ENCODE measurements at regions not wholly inside any gene's neighbourhood (a gene's known extent, or its start where the extent isn't known, plus 50 kb on each side); places are given as distances from the start of the nearest gene placed in this dataset.

DNA sequence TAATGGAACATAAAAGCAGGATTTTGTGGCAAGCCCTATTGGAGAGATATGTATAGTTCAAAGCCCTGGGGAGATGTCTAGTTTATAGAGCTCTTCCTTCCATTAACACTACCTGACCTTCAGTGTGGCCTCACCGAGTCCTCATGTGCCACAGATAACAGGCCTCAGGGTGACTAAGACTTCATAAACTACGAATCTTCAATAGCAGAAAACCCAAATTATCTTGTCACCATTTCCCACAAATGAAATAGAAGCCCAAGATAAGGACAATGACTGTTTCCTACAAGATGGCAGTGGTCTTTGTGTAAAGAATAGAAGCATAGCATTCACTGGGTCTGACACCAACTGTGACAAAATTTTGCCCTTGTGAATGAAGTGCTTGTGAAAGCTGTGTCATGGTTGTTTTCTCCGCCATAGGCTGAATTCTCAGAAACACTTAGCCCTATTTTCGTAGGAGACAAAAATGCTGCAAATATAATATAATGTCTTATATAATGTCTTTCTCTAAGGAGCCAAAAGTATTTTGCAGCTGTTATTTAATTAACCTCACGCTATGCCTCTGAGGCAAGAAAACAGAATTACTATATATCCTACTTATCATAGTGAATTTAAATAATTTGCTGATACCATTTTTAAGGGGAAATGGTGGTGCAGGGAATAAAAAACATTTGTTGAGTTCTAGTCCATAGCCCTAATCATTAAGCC lies 136.7 kb upstream of the CWC22 start:
- no peak for DNase-seq (ENCODE audit: low read depth)

DNA sequence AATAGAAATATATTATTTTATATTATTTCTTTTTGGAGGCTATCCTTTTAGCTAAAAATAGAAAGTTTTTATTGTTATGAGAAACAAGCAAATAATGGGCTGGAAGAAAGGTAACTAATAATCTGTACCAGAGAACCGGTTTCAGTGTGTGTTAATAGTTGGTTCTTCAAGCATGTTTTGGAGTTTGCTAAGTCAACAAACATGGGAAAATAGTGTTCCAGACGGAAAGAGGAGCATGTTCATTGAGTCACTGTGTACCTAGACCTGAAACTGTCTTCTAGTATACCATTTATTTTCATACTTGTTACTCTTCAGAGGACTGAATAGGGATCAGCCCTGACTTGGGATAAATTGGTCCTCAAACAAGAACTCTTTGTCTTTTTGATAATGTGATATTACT lies 134.5 kb upstream of the CWC22 start:
- no peak for DNase-seq (ENCODE audit: low read depth)

DNA sequence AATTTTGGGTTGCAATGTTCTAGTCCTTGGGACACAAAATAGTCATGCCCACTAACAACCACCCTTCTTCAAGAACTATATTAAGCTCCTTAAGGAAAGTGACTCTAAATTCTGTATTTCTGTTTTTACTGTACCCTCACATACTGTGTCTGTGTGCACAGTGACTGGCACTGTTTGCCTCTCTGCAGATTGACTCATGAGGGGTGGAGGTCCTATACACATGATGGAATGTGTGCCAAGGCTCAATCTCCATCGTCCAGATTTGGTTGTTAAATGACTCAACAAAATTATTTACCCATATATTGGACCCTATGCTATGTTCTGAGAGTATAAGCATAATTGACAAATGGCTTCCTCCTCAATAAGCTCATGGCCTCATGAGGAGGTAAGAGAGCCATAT lies 126.6 kb upstream of the CWC22 start:
- no peak for DNase-seq (ENCODE audit: low read depth)

DNA sequence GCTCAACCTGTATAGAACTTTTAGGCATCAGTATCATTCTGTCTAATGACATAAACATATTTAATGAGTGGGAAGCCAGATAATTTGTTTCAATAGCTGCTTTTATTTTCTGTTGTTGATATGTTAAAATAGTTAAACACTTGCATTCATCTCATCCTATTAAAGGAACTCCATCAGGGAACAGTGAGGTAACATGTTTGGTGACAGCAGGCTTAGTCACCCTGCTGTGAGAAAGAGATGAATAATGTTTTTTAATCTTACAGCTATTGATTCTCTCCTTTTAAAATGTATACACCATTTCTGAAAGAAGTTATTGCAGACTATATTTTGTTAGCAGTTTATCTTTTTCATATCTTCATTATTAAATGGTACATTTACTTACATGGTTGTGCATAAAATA lies 123.3 kb upstream of the CWC22 start:
- DNase-seq (ENCODE audit: low read depth) = no peak

DNA sequence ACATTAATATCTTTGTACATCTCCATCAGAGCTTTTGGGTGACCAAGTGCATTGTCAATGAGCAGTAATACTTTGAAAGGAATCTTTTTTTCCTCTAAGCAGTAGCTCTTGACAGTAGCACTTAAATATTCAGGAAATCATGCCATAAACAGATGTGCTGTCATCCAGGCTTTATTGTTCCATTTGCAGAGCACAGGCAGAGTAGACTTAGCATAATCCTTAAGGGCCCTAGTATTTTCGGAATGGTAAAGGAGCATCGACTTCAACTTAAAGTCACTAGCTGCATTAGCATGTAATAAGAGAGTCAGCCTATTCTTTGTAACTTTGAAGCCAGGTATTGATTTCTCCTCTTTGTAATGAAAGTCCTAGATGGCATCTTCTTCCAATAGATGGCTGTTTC lies 121.8 kb upstream of the CWC22 start:
- no peak for DNase-seq (ENCODE audit: low read depth)

DNA sequence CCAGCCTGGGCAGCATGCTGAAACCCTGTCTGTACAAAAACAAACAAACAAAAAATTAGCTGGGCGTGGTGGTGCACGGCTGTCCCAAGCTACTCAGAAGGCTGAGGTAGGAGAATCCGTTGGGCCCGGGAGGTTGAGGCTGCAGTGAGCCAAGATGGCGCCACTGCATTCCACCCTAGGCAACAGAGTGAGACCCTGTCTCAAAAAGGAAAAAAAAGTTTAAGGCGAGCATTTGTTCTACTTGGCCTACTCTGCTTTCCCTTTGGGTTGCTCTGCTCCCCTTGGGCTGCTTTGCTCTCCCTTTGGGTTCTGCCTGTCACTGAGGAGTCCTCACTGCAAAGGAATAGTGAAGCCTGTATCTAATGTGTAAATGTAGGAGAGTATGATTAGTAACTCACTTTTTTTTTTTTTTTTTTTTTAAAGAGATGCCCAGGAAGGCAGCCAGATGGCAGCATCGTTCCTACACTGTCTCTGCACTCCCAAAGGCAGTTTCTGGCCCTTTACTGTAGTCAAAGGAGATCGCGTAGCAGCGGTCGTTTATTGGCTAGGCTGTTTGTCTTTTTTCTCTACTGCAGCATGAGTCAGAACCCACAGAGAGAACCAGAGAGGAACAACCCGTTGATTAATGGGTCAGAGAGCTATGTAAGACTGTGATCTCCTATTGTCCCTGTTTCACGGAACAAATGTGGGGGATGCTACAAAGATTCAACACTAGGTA lies 118.3 kb upstream of the CWC22 start:
- DNase-seq (ENCODE audit: low read depth) = peak; percentile 94

DNA sequence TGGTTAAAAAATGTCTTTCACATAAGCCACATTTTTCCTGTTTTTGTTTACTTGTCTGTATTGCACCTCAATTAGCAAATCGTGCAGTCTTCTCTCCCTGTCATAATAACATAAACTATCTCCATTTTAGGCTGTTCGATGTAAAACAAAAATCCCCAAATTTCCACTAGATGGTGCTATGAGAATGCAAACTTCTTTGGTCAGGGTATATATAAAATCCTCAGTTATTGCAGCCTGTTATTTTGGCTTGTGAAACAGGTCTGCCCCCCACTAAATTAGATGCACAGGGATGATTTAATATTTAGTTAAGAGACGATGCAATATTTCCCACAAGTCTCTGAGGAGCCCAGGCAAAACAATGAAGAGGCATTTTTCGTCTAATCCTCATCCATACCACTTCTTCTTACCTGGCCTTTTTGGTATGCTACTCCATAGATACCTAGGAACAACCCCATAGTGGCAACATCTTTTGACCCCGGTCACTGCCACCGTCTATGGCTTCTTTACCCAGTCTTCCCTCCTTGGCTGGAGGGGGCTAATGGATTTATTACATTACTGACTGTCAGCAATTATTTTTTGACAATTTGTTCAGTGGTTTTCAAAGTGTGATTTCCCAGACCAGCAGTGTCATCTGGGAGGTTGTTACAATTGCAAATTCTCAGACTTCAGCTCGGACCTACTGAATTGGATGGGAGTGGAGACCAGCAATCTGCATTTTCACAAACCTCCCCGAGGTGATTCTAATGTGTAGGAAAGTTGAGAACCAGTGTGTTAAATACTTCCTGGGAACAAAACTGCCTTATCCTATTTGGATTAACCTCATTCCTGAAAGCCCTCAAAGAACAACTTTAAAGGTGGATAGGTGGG lies 117.4 kb upstream of the CWC22 start:
- peak; percentile 47 for DNase-seq (ENCODE audit: low read depth)

DNA sequence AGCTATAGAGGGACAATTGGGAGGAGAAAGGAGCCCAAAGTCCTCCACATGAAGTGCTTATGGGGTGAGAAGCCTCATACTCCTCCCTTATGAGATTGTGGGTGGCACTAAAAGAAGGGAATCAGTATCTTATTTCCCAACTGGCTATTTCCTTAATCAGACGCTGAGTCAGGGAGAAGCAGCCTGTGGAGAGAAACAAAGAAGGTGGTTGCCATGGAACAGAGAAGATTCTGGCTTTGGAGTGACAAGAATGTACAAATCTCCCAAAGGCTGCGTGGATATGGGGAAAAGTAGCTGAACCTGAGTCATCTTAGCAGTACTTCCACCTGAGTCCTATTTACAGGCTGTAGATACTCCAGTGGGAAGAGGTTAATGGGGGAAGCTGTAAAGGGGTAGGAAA lies 115.8 kb upstream of the CWC22 start:
- DNase-seq (ENCODE audit: low read depth) = no peak

DNA sequence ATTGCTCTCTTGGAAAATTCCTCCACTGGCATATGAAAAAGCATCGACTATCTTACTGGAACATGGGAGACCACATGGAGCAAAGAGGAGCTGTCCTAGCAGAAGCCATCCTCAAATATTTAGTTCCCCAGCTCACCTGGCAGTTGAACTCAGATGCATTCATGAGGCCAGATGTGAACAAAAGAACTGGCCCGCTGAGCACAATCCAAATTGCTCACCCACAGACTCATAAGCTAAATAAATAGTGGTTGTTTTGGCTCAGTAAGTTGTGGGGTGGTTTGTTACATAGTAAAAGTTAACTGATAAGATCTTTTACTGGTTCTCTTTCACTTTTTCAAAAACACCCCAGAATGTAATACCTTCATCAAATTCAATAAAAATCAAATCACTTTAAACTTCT lies 108.6 kb upstream of the CWC22 start:
- no peak for DNase-seq (ENCODE audit: low read depth)

DNA sequence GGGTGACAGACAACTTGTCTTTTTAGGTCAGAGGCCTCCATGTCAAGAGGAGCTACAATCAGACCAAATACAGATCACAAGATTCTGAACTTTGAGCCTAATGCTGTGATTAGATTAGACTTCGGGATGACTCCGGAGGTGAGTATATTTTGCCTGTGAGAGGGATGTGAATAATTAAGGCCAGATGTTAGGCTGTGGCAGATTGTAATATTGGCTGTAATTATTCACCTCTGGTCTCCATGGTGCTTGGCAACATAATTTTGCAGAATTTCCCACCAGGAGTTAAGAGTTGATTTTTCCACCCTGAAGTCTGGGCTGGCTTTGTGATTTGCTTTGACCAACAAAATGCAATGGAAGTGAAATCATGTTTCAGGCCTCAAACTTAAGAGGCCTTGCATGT lies 108.2 kb upstream of the CWC22 start:
- DNase-seq (ENCODE audit: low read depth) = no peak

DNA sequence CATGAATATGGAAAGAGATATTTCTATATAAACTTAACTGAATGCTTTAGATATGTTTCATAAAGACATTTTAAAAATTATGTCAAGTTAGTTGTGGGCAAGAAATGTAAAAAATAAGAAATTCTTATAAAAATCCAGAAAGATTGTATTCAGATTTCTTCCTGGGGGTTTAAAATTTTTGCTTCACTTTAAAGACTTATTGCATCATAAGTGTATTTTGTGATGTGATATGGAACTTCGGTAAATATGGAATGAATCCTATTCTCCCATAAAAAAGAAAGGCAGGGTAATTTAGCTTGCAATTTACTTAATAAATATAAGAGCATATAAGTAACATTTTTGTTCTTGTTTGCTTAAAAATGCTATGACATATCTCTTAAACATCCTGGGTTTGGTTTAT lies 104.8 kb upstream of the CWC22 start:
- DNase-seq (ENCODE audit: low read depth) = no peak

DNA sequence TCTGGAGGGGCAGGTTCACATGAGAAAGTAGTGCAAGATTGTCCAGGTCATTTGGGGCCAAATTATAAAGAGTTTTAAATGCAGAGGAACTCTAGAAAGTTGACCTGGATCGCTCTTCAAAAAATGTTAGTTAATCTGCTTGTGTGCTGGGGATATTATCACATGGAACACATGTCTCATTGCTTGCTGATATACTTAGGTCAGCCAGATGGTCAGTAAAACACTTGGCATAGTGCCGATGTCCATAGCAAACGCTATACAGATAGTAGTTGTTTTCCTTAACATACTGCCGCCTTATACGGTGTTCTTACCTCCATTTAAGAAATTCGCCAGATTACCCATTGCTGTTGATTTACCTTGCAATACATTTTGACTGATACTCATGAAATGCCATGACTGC lies 103.4 kb upstream of the CWC22 start:
- DNase-seq (ENCODE audit: low read depth) = no peak

DNA sequence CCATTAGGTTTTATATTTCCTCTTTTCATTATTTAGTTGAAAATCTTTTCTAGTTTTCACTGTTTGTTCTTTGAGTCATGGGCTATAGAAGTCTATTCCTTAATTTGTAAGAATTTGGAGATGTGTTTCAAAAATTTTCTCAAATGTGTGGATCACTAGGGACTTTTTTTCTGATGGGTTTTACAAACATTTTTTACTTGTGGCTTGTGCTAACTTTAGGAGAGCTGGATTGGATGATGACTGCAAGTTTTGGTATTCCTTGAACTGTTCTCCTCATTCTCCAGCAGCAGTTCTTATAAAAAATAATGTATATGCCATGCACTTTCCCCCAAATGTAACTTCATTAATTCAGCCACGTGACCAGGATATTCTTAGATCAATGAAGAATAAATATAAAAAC lies 94.7 kb upstream of the CWC22 start:
- no peak for DNase-seq (ENCODE audit: low read depth)

DNA sequence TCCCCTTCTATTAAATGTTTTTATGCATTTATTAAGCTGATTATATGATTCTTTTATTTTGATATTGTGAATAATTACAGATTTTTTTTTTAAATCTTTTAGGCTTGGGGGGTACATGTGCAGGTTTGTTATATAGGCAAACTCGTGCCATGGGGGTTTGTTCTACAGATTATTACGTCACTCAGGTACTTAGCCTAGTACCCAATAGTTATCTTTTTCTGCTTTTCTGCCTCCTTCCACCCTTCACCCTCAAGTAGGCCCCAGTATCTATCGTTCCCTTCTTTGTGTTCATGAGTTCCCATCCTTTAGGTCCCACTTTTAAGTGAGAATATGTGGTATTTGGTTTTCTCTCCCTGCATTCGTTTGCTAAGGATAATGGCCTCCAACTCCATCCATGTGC lies 92.2 kb upstream of the CWC22 start:
- no peak for DNase-seq (ENCODE audit: low read depth)

DNA sequence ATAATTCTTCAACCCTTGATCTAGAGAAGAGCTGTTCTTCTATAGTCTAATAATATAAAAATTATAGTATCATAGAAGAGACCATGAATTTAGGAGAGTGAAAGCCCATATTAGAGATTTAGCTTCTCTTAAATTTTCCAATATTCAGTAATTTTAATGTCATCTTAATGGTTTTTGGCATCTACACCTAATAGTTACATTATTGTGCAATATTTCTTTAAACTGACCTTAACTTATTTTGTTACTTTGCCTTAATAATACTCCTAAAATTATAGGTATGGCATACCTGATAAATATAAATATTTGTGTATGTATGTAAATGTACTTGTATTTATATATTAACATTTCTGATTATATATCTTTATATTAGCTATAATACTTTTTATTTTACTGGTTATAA lies 78.0 kb upstream of the CWC22 start:
- no peak for DNase-seq (ENCODE audit: low read depth)

DNA sequence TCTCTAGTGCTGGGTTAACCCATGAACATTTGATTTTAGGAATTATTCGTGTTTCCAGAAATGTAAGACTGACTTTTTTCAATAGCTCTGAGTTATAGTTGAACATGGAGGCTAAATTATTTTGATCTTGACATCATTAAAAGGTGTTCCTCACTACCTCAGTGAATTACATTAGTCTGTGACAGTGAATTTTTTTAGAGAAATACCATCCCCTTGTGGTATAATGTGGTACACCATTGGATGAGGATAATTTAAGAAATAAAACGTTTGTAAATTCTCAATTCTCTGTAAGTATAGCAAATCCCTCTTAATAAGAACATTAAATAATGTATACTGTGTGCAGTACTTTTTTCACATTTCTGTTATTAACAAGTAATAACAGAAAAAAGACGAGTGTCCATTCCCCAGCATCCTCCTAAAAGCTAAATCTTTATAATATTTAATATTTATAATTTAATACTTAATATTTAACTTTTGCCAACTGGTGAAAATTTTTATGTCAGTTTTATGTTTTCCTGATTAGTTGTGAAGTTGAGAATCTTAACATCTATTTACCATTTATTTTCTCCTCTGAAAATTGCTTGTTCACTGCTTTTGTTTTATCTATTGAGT lies 70.3 kb upstream of the CWC22 start:
- peak; percentile 12 for DNase-seq (ENCODE audit: low read depth)

DNA sequence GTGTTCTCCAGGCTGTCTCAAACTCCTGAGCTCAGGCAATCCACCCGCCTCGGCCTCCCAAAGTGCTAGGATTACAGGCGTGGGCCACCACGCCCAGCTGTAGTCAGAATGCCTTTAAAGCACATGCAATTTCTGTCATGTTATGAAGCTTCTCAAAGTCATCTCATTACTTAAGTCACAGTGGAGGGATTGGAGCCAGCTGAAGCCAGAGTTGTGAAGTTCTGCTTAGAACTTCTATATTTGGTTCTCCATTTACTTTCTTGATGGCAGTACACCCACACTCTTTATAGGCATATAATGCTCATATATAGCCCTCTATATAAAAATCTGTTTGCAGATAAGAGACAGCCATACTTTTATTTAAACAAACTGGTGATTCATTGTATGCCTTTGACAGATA lies 68.8 kb upstream of the CWC22 start:
- DNase-seq (ENCODE audit: low read depth) = no peak

DNA sequence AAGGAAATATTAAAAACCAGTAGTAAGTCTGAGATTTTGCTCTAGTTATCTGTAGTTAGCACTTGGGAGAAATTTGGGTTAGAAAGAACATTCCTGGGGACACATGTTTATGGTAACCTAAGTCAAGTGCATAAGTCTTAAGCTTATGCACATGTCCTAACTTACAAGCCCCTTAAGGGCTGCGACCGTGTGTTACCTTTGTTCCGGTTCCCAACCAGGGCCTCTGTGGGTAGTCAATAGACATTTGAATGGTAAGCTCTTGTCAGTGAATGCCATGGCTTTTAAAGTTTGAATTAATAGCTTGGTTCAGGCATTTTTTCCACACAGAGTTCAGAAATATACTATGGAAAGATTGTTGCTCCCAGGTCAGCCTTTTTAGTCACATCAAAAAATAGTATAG lies 64.7 kb upstream of the CWC22 start:
- no peak for DNase-seq (ENCODE audit: low read depth)

DNA sequence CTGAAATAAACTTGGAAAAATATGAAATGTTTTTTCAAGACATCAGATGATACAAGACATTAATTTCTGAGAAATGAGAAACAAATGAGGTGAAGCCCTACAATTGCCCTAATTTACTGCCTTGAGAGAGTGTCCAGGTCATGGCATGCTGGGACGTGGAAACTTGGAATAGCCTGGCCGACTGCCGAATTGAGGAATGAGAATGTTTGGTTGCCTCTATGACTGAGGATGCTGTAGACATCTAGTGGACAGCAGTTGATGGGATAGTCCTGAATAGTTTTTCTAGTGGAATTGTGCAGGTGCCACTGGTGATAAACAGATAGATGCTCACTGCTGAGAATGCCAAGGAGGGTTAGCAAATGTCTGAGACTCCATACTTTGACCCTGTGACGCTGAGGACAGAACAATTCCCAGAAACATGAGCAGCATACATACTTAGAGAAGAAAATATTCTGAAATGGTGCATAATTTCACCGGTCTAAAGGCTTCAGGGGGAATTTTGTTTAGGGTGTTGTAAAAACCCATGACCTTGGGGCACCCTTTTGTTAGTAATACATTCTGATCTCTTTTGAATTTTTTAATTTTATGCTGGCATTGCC lies 56.5 kb upstream of the CWC22 start:
- no peak for DNase-seq (ENCODE audit: low read depth)

DNA sequence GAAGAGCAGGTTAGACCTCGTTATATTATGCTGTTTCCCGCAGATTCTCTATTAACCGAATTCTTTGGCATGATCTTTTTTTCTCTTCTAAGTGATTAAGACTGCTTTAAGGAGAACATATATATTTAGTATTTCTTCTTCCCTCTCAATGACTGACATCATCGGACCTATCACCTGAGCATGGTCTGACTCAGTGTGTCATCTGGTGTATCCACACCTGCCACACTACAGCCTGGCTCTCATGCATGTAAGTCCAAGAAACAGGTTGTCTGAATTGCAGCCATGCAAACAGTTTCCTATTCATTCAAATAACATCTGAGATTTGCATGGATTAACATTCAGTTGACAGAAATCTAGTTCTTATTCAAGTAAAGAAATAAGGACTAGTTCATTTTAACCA lies 55.1 kb upstream of the CWC22 start:
- no peak for DNase-seq (ENCODE audit: low read depth)

DNA sequence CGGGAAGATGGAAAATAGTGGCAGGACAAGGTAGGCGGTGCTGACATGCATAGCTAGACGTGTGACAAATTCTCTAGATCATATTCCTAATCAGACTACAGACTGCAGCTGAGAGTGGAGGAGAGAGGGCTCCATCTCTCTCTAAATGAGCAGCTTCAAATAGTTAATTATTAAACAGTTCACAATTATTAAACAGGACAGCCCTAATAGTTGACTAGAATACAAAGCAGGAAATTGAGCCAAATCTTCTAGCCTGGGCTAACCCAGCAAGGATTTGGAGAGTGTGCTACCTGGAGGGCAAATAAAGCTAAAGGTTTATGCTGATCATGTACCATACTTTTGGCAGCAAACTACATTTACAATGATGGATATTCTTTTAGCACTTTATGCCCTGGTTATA lies 54.4 kb upstream of the CWC22 start:
- no peak for DNase-seq (ENCODE audit: low read depth)

DNA sequence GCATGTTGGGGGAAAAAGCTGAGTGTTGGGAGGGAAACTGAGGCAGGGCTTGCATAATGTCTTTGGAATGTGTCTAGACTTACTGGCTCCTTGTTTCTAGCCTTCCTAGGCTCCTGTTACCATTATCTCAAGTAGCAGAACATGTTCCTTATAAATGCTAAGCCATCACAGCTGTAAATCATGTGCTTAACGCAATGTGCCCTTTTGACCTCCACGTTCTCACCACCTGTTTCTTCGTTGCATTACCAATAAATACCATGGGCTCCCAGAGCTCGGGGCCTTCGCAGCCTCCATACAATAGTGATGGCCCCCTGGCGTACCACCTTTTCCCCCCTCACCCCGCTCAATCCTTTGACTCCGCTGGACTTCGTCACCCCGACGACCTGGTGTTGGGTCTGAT lies 54.0 kb upstream of the CWC22 start:
- no peak for DNase-seq (ENCODE audit: low read depth)
